DND-41 (cell line): ENCODE measurements at regions not wholly inside any gene's neighbourhood (a gene's known extent, or its start where the extent isn't known, plus 50 kb on each side); places are given as distances from the start of the nearest gene placed in this dataset.

ENCODE experiments used
- ATAC-seq: fragments of 200-7000 bp; cut with Tn5 transposase; 3 replicates; pipeline ENCODE4 v1.9.1; 2021; ENCODE audit warnings: low read depth; ENCODE audit not compliant: insufficient read depth
- DNase-seq: peaks from one replicate; pipeline ENCODE4 v3.0.0-alpha.2; 2020
- H2AFZ ChIP-seq: 2 replicates; pipeline ENCODE4 v1.6.0; 2012; ENCODE audit warnings: low read depth, low read length
- H3K27ac ChIP-seq: 2 replicates; pipeline ENCODE4 v1.5.1; 2012; ENCODE audit warnings: low read length, inconsistent platforms
- H3K27me3 ChIP-seq: fragments of 200-600 bp; sonication (generic); 2 replicates; pipeline ENCODE4 v1.6.0; 2012; ENCODE audit warnings: low read length, mild to moderate bottlenecking, inconsistent platforms; ENCODE audit not compliant: insufficient read depth, poor library complexity
- H3K36me3 ChIP-seq: 2 replicates; pipeline ENCODE4 v1.5.1; 2012; ENCODE audit warnings: low read length, inconsistent platforms; ENCODE audit not compliant: insufficient read depth
- H3K4me1 ChIP-seq: 2 replicates; pipeline ENCODE4 v1.5.1; 2012; ENCODE audit warnings: mild to moderate bottlenecking, low read length; ENCODE audit not compliant: insufficient read depth
- H3K4me2 ChIP-seq: 2 replicates; pipeline ENCODE4 v1.6.0; 2012; ENCODE audit warnings: mild to moderate bottlenecking, moderate library complexity, low read length, inconsistent platforms; ENCODE audit not compliant: insufficient read depth
- H3K4me3 ChIP-seq, 2 experiments: fragments of 200-600 bp in 1 of 2; shearing (Covaris generic) in 1 of 2; 2 replicates each; pipeline ENCODE4 v1.5.1; 2012 to 2016; ENCODE audit warnings: inconsistent platforms in 2 of 2, low read length in 2 of 2, mild to moderate bottlenecking in 2 of 2, low read depth in 1 of 2, moderate library complexity in 1 of 2
- H3K79me2 ChIP-seq: 2 replicates; pipeline ENCODE4 v1.6.0; 2012; ENCODE audit warnings: low read length, inconsistent platforms; ENCODE audit not compliant: insufficient read depth
- H3K9ac ChIP-seq: 2 replicates; pipeline ENCODE4 v1.6.0; 2012; ENCODE audit warnings: low read depth, mild to moderate bottlenecking, inconsistent platforms, low read length, moderate library complexity
- H3K9me3 ChIP-seq: 2 replicates; pipeline ENCODE4 v1.5.1; 2012; ENCODE audit warnings: low read length, moderate library complexity, mild to moderate bottlenecking, inconsistent platforms; ENCODE audit not compliant: insufficient read depth, severe bottlenecking
- H4K20me1 ChIP-seq: 2 replicates; pipeline ENCODE4 v1.6.0; 2012; ENCODE audit warnings: low read length; ENCODE audit not compliant: insufficient read depth
- CTCF ChIP-seq: IDR thresholded peaks from 2 replicates; pipeline ENCODE4 v1.5.1; 2012; ENCODE audit warnings: borderline replicate concordance, low read length, moderate library complexity, mild to moderate bottlenecking; ENCODE audit not compliant: poor library complexity, severe bottlenecking; ENCODE audit errors: extremely low read depth
- EZH2 ChIP-seq: IDR thresholded peaks from 3 replicates; pipeline ENCODE4 v1.6.1; 2012; ENCODE audit warnings: borderline replicate concordance, low read depth, mild to moderate bottlenecking, moderate library complexity, low read length, inconsistent platforms; ENCODE audit not compliant: severe bottlenecking

DNA sequence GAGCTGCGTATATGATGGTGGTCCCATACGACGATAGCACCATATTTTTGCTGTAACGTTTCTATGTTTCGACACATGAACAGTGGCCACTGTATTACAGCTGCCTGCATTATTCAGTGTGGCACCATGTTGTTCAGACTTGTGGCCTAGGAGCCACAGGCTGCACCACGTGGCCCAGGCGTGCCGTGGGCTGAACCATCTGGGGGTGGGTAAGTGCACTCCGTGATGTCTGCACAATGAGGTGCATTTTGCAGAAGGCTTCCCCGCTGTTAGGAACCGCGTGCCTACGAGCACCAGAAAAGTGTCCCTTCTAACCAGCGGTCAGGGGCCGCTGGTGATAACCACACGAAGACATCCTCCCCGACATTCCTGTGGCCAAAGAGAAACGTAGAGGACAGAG lies 433.7 kb upstream of the MYT1L start:
- Histone ChIP-seq H3K79me2 (no peaks in the 10 kb centered on the region), H3K9ac (no peak overlapping the region), H3K4me2 (no peak overlapping the region), H2AFZ (no peak overlapping the region), H3K27ac (no peak overlapping the region), H3K4me1 (no peaks in the 10 kb centered on the region), H3K36me3 (no peaks in the 10 kb centered on the region), H4K20me1 (no peaks in the 10 kb centered on the region), H3K4me3 (no peak overlapping the region), H3K27me3 (no peaks in the 10 kb centered on the region), H3K9me3 (peaks cover 4% of the 10 kb centered on the region)
- no peak for TF ChIP-seq EZH2
- DNase-seq, result no peak
- ATAC-seq, result no peak

GRCh38 chr2:2764001-2764355 lies 432.9 kb upstream of the MYT1L start:
- Histone ChIP-seq H3K27ac (no peak overlapping the region), H3K4me3 (no peak overlapping the region), H3K4me2 (no peak overlapping the region), H3K9ac (no peak overlapping the region), H2AFZ (no peak overlapping the region), H3K9me3 (peaks cover 4% of the 10 kb centered on the region), H3K27me3 (no peaks in the 10 kb centered on the region), H3K4me1 (no peaks in the 10 kb centered on the region), H4K20me1 (no peaks in the 10 kb centered on the region), H3K79me2 (no peaks in the 10 kb centered on the region), H3K36me3 (no peaks in the 10 kb centered on the region)
- DNase-seq (no peak), ATAC-seq (no peak)
- TF ChIP-seq EZH2 (no peak), CTCF (no peak)

- ATAC-seq (no peak), DNase-seq (no peak)
- H3K9ac ChIP-seq, result no peak overlapping the region
- H3K9me3 ChIP-seq, result peaks cover 4% of the 10 kb centered on the region
- no peak overlapping the region for H3K4me2 ChIP-seq
- H3K4me1 ChIP-seq, result no peaks in the 10 kb centered on the region
- H3K4me3 ChIP-seq, result no peak overlapping the region
- no peak overlapping the region for H2AFZ ChIP-seq
- H4K20me1 ChIP-seq, result no peaks in the 10 kb centered on the region
- no peaks in the 10 kb centered on the region for H3K36me3 ChIP-seq
- no peaks in the 10 kb centered on the region for H3K27me3 ChIP-seq
- no peak overlapping the region for H3K27ac ChIP-seq
- TF ChIP-seq CTCF (no peak), EZH2 (no peak)
- no peaks in the 10 kb centered on the region for H3K79me2 ChIP-seq
Observed at GRCh38 chr2:2763351-2764000, 432.4 kb upstream of the MYT1L start.

GRCh38 chr2:2762913-2763312 lies 431.8 kb upstream of the MYT1L start:
- TF ChIP-seq EZH2 (no peak), CTCF (no peak)
- Histone ChIP-seq H4K20me1 (no peaks in the 10 kb centered on the region), H3K4me1 (no peaks in the 10 kb centered on the region), H3K27ac (no peak overlapping the region), H3K27me3 (no peaks in the 10 kb centered on the region), H3K9ac (no peak overlapping the region), H2AFZ (no peak overlapping the region), H3K4me2 (no peak overlapping the region), H3K79me2 (no peaks in the 10 kb centered on the region), H3K9me3 (peaks cover 4% of the 10 kb centered on the region), H3K4me3 (no peak overlapping the region), H3K36me3 (no peaks in the 10 kb centered on the region)
- DNase-seq, result no peak
- ATAC-seq, result no peak
